ENCODE measurements at regions not wholly inside any gene's neighbourhood (a gene's known extent, or its start where the extent isn't known, plus 50 kb on each side); places are given as distances from the start of the nearest gene placed in this dataset.

DNA sequence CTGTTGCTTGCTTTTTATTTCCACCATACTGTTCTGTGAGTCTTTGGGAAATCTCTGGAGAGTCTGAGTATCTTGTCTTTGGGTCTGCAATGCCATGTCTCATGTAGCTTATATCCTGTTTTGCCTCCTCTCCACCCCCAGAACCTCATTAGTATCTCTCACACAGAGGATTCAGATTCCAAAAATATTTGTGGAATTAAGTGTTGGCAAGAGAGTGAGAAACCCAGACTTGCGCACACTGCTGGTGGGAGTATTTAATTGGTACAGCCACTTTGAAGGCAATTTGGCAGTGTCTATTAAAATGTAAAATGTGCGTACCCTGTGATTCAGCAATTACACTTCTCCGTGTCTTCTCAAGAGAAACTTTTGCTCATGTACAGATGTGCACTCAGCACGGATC is 68.6 kb downstream of the ZNF621 start:
- Mint-ChIP-seq H3K27me3 (ENCODE audit: unreplicated experiment) (no peaks in the 10 kb centered on the region), H3K36me3 (ENCODE audit: insufficient read depth, unreplicated experiment) (no peaks in the 10 kb centered on the region), H3K27ac (ENCODE audit: unreplicated experiment) (no peak overlapping the region), H3K4me3 (ENCODE audit: low read depth, unreplicated experiment) (no peak overlapping the region), H3K4me1 (ENCODE audit: low read depth, unreplicated experiment) (no peaks in the 10 kb centered on the region), H3K9me3 (ENCODE audit: low read depth, unreplicated experiment) (no peaks in the 10 kb centered on the region)
- CTCF ChIA-PET, result no interaction called here
- intact Hi-C loops (cut with micrococcal nuclease; ENCODE audit: unreplicated experiment), result no loop called here
- no TSS peak for BruUV-seq (replicated peaks)
- DNase-seq, result no peak
- TF ChIP-seq, protein P1, sequence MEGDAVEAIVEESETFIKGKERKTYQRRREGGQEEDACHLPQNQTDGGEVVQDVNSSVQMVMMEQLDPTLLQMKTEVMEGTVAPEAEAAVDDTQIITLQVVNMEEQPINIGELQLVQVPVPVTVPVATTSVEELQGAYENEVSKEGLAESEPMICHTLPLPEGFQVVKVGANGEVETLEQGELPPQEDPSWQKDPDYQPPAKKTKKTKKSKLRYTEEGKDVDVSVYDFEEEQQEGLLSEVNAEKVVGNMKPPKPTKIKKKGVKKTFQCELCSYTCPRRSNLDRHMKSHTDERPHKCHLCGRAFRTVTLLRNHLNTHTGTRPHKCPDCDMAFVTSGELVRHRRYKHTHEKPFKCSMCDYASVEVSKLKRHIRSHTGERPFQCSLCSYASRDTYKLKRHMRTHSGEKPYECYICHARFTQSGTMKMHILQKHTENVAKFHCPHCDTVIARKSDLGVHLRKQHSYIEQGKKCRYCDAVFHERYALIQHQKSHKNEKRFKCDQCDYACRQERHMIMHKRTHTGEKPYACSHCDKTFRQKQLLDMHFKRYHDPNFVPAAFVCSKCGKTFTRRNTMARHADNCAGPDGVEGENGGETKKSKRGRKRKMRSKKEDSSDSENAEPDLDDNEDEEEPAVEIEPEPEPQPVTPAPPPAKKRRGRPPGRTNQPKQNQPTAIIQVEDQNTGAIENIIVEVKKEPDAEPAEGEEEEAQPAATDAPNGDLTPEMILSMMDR (IDR thresholded peaks at IDR 0.05; ENCODE audit: unreplicated experiment), result no peak

DNA sequence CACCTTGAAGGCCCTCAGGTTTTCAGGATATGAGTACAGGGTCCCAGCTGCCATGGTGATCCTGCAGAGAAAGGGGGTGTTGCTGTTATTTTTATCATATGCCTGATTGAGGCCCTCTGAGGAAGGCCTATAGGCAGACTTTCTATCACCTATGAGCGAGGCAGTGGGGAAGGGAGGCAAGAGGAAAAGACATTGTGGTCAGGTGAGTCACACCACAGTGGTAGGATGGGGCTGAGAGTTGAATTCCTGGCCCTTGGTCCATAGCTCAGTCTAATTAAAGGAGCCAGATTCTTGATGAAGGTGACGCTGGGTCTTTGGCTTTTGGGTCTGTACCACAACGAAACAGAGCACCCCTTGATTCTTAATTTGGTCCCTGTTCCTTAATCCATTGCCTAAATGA is 72.7 kb downstream of the ZNF621 start:
- Mint-ChIP-seq H3K4me3 (ENCODE audit: low read depth, unreplicated experiment) (no peak overlapping the region), H3K36me3 (ENCODE audit: insufficient read depth, unreplicated experiment) (no peaks in the 10 kb centered on the region), H3K9me3 (ENCODE audit: low read depth, unreplicated experiment) (no peaks in the 10 kb centered on the region), H3K27me3 (ENCODE audit: unreplicated experiment) (no peaks in the 10 kb centered on the region), H3K4me1 (ENCODE audit: low read depth, unreplicated experiment) (no peaks in the 10 kb centered on the region), H3K27ac (ENCODE audit: unreplicated experiment) (no peak overlapping the region)
- no TSS peak for BruUV-seq (replicated peaks)
- TF ChIP-seq, protein P1 (IDR thresholded peaks at IDR 0.05; ENCODE audit: unreplicated experiment), result no peak
- intact Hi-C loops (cut with micrococcal nuclease; ENCODE audit: unreplicated experiment), result no loop called here
- DNase-seq, result no peak
- CTCF ChIA-PET, result interaction anchor here (0.6 kb wide), 1 partner anchor 605 kb away, joined by 7 read pairs; no protein-coding TSS in a partner anchor

DNA sequence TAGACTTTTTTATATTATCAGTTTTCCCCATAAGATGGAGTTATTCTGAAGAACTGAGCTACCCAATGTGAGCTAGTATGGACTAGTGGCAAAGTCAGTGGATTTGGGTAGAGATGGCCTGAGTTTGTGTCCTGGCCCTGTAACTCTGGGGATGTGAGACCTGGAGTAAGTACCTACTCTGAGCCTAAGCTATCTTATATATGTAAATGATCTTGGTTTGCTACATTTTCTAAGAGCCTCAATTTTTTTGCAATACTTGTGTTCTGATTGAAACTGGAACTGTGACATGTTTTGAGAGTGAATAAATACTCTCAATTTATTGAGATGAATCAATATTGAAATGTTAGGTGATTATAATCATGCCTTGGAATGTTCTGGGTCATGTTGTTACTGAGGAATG is 73.6 kb downstream of the ZNF621 start:
- Mint-ChIP-seq H3K27ac (ENCODE audit: unreplicated experiment) (no peak overlapping the region), H3K27me3 (ENCODE audit: unreplicated experiment) (no peaks in the 10 kb centered on the region), H3K36me3 (ENCODE audit: insufficient read depth, unreplicated experiment) (no peaks in the 10 kb centered on the region), H3K4me3 (ENCODE audit: low read depth, unreplicated experiment) (no peak overlapping the region), H3K4me1 (ENCODE audit: low read depth, unreplicated experiment) (no peaks in the 10 kb centered on the region), H3K9me3 (ENCODE audit: low read depth, unreplicated experiment) (no peaks in the 10 kb centered on the region)
- intact Hi-C loops (cut with micrococcal nuclease; ENCODE audit: unreplicated experiment), result no loop called here
- CTCF ChIA-PET, result interaction anchor here (1.2 kb wide), 1 partner anchor 14 kb away, joined by 3 read pairs; no protein-coding TSS in a partner anchor
- no peak for DNase-seq
- BruUV-seq (replicated peaks), result no TSS peak
- TF ChIP-seq, protein P1 (IDR thresholded peaks at IDR 0.05; ENCODE audit: unreplicated experiment), result no peak

DNA sequence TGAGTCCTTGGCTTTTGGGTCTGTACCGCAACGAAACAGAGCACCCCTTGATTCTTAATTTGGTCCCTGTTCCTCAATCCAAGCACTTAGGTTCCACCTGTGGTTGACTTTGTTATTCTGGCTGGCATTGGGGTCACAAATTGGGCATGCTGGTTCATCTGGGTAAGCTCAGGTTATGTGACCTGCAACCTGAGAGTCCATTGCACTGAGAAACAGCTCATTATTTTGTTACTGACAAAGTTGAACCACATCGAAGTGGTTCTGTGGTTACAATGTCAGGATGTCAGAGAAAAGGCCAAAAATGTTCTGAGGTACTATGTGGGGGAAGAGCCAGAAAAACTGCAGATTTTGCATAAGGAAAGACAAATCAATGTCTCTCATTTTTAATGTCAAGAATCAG is 74.2 kb downstream of the ZNF621 start:
- intact Hi-C loops (cut with micrococcal nuclease; ENCODE audit: unreplicated experiment), result no loop called here
- Mint-ChIP-seq H3K27ac (ENCODE audit: unreplicated experiment) (no peak overlapping the region), H3K4me3 (ENCODE audit: low read depth, unreplicated experiment) (no peak overlapping the region), H3K9me3 (ENCODE audit: low read depth, unreplicated experiment) (no peaks in the 10 kb centered on the region), H3K36me3 (ENCODE audit: insufficient read depth, unreplicated experiment) (no peaks in the 10 kb centered on the region), H3K4me1 (ENCODE audit: low read depth, unreplicated experiment) (no peaks in the 10 kb centered on the region), H3K27me3 (ENCODE audit: unreplicated experiment) (peaks cover 5% of the 10 kb centered on the region)
- no peak for DNase-seq
- CTCF ChIA-PET, result interaction anchor here (1.2 kb wide), 1 partner anchor 14 kb away, joined by 3 read pairs; no protein-coding TSS in a partner anchor
- TF ChIP-seq, protein P1 (IDR thresholded peaks at IDR 0.05; ENCODE audit: unreplicated experiment), result no peak
- no TSS peak for BruUV-seq (replicated peaks)

Measured in Calu3 (cell line).